Activated CD4-positive, alpha-beta T cell treated with anti-CD3 and anti-CD28 coated beads, Interleukin-2, amount 50 U/mL, for 4 hours (primary cell): ENCODE measurements at regions not wholly inside any gene's neighbourhood (a gene's known extent, or its start where the extent isn't known, plus 50 kb on each side); places are given as distances from the start of the nearest gene placed in this dataset.
"Not testable (repeated sequence)": the region's sequence is repeated elsewhere in the genome, so short reads cannot be mapped to it uniquely, and the experiment has no call there.

Experiments
- DNase-seq, 2 experiments: peaks; one replicate each; pipeline ENCODE4 v3.0.0-alpha.2; 2020

DNA sequence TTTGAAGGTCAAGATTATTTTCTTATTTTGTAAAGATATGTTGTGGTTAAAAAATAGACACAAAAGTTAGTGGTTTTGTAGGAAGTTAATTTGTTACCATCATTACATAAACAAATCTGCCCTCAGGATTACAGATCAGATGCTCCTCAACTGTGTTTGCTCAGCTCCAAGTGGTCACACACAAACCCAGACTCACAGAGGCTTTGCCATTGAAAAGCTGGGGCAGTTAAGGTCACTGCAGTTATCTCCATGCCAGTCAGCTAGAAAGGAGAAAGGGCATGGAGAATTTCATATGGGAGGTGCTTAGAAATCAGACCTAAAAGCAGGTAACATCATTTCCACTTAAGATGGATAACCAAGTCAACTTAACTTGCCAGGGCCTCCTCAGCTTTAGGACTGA is 825.7 kb upstream of the GBE1 start:
- no peak for DNase-seq

DNA sequence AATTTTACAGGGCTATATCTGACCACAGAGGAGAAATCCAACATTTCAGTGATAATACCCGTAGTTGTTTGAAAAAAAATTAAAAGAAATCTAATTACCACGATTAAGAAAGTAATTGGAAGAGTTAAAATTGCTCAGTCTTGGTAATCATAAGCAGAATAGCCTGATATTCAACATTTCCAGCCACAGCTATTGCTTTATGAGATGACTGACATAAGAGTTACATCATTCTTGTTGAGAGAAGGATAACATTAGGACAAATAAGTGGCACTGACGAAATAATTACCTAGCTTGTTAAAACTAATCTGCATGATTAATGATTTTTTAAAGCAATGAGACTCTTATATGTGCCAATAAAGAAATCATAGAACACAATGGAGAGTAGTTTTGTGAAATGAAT is 825.0 kb upstream of the GBE1 start:
- no peak for DNase-seq

DNA sequence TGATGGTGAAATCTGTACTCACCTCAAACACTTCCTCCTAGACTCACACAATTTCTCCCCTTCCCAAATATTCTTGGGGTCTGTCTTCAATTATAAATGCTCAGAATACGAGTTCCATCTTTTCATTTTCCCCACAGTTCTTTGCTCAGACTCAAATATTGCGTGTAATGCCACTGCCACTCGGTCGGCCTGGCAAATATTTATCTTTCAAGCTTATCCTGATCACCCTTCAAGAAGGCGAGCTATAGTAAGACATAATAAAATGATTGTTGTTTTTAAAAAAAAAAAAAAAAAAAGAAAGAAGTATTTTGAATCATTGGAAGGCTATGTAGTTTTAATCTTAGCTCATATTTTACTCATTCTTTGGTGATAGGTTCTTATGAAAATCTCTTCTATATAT is 824.6 kb upstream of the GBE1 start:
- DNase-seq: not testable (repeated sequence)

DNA sequence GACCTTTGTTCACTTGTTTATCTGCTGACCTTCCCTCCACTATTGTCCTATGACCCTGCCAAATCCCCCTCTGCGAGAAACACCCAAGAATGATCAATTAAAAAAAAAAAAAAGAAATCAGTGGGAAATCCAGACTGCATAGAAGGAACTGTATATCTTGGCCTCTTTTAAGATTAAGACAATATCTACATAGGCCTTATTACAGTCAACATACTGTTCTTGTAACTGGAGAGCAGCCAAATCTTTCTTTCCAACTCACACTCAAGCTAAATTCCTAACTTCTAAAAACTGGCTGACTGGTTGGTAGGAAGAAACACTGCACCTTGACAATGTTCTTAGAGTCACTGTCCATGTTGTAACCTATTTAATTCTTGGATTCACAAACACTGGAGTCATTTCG is 824.1 kb upstream of the GBE1 start:
- not testable (repeated sequence) for DNase-seq

DNA sequence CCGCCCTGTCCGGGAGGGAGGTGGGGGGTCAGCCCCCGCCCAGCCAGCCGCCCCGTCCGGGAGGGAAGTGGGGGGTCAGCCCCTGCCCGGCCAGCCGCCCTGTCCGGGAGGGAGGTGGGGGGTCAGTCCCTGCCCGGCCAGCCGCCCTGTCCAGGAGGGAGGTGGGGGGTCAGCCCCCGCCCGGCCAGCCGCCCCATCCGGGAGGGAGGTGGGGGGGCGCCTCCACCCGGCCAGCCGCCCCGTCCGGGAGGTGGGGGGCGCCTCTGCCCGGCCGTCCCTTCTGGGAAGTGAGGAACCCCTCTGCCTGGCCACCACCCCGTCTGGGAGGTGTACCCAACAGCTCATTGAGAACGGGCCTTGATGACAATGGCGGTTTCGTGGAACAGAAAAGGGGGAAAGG is 823.4 kb upstream of the GBE1 start:
- DNase-seq: not testable (repeated sequence)

DNA sequence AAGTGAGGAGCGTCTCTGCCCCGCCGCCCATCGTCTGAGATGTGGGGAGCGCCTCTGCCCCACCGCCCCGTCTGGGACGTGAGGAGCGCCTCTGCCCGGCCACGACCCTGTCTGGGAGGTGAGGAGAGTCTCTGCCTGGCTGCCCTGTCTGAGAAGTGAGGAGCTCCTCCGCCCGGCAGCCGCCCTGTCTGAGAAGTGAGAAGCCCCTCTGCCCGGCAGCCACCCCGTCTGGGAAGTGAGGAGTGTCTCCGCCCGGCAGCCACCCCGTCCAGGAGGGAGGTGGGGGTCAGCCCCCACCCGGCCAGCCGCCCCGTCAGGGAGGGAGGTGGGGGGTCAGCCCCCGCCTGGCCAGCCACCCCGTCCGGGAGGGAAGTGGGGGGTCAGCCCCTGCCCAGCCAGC is 823.0 kb upstream of the GBE1 start:
- not testable (repeated sequence) for DNase-seq

DNA sequence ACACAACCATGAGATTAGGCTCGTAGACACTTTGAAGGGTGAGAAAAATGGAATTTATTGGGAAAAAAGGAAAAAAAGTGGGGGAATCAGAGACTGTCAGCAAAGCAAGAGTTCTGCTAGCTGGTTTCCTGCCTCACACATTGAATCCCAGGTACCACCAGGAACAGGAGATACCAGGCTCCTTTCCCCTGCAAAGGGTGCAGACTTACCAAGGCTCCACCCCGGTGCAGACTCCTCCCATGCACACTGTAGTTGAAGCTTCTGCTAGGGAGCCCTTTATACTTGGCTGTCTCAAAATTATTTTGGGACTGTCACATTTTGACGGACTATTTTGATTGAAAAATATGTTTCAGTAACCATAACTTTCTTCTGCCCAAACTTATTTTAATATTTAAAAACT is 819.9 kb upstream of the GBE1 start:
- no peak for DNase-seq

DNA sequence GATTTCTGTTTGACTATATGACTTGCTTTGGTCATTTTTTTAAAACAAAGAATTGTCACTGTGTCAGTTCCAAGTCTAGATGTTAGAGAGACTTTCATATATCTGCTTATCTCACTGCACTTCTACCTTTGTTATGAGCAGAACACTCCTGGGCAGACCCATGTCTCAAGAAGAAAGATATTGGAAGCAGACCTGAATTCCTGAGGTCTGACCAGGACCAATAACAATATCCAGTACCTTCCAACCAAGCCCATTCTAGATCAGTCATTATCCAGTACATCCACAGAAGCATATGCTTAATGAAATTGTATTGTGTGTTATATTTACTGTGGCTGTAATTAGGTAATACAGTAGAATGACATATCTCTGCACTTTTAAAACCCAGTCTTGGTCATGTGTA is 811.3 kb upstream of the GBE1 start:
- DNase-seq: no peak

DNA sequence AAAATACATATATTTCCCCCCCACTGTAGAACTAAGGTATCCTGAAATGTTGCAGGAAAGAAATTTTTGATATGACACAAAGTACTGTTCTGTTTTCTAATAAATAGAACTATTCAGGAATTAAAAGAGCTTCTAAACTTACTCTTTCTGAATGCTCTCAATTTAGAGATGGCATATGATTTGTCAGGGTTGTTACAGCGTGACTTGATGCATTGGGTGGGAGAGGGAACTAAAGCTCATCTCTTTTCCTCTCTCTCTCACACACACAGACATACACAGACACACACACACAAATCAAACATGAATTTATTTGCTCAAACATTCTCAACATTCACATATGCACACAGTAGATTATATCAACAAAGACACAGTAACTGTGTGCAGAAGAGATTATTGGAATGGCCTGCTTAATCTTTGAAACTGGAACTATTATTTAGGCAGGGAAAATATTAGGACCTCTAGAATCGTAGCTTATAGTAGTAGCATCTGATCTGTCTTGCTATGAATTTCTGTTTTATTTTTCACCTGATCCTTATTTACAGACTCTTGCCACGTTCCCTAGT is 807.4 kb upstream of the GBE1 start:
- DNase-seq: no peak

DNA sequence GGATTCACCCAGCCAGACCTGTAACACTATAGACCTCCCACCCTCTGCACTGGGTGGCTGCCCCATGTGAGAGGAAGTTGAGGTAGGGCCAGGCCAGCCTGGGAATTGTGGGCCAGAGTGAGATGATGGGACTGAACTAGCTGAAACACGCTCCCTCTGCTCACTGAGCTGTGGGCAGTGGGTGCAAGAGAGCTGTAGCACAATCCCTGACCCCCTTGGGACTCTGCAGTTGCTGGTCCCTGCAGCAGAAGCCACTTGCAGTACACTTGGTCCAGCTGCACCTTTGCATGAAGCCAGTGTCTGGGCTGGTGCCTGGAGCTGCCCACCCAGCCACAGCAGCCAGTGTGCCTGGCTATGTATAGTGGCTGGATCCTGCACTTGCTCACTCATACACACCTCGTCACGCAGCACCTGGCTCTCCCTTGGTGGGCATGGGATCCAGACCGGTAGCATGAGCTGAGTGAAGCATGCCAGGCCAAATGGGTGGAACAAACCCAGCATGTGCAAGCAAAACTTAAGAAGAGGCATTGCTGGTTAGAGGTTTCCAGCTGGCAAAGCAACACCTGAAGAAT is 805.7 kb upstream of the GBE1 start:
- DNase-seq: no peak

DNA sequence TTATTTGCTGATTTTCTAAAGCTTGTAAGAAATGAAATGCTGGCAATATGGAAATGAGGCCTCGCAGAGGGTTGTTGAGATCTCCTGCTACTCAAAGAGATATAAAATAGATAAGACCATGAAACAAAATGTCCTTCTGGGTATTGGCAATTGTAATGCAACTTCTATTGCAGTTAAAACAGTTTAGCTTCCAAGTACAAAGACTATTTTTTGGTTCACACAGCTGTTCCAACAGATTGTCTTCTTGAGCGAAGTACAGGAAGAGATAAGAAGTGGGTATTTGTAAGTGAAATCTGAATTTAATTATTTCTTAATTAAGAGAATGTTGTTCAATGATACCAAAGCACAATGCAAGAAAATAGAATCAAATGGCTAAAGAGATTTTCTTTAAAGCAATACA is 801.5 kb upstream of the GBE1 start:
- DNase-seq: no peak

DNA sequence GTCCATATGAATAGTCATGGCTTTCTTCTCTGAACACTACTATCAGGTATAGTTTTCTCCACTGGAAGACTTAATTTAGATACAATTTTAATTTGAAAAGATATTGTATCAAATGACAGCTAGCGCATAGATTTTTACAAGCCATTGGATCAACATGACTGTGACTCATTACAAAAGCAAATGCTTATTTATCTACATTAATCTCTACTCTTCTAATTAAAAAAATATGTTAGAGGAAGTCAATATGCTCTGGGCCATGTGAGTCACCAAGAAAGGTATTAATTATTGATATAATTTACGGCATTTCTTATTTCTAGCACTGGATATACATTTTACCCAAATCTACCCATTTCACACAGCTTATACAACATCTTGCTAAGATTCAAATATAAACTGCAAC is 800.3 kb upstream of the GBE1 start:
- DNase-seq: no peak

DNA sequence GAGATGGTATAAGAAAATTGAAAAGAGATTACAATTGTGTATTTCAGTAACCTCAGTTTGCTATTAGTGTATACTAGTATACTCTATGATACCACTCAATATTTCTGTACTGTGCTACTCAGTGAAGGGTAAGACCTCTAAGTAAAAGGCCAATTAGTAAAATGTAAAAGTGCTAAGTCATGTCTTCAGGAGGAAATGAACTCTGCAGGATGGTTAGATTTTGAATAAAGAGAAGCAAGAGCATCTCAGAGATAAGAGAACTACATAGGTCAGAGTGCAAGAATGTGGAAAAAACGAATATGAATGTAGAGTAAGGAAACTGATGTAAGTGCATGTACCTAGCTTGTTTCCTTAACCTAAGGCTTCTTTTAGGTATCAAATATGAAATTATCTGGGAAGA is 796.6 kb upstream of the GBE1 start:
- DNase-seq: no peak

DNA sequence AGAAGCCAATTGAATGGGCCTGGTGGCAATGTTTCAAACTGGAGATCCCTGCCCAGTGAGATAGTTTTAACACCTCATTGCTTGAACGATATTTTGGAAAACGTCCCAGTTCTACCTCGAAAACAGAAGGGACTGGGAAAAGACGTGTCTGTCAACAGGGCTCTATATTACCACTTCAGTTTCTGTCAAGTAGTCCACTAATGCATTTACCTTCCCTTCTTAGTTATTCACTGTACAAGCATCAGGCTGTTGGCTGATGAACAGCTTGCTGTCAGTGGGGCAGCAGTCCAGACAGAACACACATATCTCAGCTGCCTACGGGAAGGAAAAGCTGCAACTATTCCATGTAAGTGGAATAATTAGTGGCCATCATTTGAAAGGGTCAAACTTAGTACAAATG is 794.7 kb upstream of the GBE1 start:
- DNase-seq: no peak

DNA sequence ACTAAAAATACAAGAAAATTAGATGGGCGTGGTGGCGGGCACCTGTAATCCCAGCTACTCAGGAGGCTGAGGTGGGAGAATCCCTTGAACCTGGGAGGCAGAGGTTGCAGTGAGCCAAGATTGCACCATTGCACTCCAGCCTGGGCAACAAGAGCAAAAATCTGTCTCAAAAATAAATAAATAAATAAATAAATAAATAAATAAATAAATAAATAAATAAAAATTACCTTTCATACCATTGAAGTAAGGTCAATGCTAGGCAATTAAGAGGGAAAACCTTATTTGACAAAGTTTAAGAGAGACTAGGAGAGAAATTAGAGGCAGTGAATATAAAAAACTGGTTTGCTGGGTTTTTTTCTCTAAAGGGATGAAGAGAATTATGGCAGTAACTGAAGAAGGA is 781.1 kb upstream of the GBE1 start:
- DNase-seq: not testable (repeated sequence)

DNA sequence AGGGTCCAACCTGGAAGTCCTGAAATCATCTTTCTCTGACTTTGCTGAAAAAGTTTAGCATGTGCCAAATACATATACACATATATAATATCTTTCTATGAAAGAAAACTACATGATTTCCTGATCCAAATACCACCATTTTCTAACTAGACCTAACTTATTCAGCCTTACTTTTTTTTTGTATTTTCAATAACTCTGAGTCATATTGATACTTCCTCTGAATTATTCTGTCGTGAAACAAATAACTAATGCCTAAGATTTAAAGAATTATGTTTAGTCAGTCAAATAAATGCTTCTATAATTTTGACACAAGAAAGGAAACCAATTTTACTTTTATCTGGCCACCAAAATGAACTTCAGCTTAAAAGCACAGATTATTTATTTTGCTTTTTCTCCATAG is 760.2 kb upstream of the GBE1 start:
- no peak for DNase-seq

DNA sequence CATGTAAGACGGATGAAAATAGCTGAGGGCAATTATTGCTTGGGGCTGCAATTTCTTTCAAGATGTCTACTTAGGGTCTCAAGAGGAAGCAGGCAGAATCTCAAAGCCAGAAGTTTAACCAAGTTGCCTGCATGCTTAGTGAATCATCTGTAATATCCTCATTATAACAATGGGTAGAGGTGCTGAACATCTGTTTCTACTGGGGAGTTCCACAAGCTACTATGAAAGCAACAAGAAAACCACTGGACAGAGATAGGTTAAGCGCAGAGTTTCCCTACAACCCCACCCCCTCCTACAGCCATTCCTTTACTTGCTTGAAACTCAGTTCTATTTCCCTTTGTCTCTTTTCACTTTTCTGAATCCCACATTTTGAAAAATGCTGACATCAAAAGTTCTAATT is 759.4 kb upstream of the GBE1 start:
- DNase-seq: no peak

DNA sequence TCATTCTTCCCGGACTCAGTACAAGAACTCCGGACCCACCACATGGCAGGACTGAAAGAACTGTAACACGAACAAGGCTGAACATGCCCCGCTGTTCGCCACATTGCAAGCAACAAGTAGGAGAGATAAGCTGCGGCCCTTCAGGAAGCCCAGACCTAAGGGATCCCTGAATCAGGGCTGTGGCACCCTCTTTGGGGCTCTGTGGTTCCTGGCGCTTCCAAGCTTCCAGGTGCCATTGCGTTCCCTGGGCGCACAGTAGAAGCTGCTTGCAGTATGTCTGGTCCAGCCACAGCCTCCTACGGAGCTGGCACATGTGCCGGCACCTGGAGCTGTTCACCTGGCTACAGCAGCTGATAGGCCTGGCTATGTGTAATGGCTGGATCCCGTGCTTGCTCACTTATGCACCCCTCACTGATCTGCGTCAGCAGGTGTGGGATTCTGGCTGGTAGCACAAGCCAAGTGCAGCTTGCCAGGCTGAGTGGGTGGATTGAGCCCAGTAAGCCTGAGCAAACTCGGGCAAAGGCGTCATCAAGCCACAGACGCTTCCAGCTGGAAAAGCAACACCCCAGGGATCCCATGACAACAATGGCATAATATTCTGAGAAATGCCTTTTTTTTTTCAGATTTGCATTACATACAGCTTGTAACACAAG is 748.6 kb upstream of the GBE1 start:
- no peak for DNase-seq

DNA sequence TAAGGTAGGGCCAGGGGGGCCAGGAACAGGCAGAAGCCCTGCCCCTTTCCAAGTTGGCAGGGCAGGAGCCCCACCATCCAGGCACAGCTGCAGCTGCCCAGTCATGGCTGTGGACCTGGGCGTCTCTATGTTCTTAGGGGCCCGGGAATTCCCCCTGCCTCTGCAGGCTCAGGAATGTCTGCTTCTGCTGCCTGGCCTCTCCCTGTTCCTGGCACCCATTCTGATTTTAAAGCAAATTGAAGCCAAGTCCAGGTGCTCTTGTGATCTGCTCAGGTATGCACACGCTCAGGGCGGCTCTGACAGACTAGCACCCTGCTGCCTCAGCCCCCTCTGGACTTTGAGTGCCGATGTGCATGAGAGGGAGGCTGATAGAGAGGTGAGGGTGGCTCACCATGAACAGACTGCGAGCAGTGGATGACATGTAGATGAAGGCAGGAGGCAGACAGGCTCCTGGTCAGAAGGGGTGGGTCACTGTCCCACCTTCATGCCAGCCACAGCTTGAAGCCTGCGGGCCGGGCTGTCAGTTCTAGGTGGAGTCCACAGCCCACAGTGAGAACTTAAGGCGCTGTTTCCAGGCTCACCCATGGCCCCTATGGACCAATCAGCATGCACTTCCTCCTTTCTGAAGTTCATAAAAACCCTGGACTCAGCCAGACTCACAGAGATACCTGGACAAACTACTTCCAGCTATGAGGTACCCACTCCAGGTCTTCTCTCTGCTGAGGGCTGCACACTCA is 747.8 kb upstream of the GBE1 start:
- no peak for DNase-seq

DNA sequence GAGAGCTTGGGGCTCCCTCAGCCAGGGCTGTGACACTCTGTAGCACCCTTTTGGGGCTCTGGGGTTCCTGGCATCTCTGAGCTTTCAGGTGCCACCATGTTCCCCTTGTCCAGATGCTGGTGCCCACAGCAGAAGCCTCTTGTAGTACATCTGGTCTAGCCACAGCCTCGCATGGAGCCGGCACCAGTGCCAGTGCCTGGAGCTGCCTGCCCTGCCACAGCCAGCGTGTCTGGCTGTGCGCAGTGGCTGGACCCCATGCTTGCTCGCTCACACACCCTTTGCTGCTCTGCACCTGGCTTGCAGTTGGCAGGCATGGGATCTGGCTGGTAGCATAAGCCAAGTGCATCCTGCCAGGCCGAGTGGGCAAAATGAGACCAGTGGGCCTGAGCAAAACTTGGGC is 744.8 kb upstream of the GBE1 start:
- DNase-seq: no peak

DNA sequence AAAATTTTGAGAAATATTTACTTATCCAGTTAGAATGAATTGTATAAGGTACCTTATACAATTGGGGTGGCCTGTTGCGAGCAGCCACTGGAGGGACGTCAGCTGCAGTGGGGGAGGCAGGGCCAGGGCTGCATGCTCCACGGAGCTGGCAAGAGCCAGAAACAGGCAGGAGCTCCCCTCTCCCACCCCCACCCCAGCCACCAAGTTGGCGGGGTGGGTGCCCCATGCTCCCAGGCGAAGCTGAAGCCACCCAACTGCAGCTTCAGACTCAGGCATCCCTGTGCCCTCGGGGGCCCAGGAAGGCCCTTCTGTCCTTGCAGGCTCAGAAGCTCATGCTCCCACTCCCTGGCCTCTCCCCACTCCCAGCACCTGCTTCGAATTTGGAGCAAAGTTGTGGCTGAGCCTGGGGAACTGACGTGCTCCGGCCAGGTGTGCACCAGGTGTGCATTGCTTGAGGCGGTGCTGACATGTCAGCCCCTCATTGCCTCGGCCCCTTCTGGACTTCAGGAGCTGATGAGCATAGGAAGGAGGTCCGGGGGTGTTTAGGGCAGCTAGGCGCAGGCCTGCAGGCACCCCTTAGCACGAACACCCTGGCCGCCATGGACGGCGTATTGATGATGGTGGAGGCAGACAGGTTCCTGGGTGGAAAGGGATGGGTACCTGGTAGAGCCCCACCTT is 743.8 kb upstream of the GBE1 start:
- no peak for DNase-seq

DNA sequence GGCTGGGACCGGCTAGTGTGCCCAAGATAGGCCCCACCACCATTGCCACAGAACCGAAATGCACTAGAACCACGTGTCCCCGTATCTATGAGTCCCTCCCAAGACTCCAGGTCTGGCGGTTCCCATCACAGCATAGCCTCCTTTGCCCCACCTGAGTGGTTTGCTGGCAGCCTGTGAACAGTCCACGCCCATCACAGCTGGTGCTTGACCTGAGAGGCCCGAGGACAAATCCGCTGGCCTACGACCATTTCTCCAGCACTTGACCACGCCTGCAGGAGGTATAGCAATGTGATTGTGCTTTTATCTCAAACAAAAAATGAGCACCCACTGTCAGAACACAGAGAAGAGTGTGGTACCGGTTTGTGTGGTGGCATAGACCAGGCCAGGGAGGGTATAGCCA is 736.7 kb upstream of the GBE1 start:
- no peak for DNase-seq

DNA sequence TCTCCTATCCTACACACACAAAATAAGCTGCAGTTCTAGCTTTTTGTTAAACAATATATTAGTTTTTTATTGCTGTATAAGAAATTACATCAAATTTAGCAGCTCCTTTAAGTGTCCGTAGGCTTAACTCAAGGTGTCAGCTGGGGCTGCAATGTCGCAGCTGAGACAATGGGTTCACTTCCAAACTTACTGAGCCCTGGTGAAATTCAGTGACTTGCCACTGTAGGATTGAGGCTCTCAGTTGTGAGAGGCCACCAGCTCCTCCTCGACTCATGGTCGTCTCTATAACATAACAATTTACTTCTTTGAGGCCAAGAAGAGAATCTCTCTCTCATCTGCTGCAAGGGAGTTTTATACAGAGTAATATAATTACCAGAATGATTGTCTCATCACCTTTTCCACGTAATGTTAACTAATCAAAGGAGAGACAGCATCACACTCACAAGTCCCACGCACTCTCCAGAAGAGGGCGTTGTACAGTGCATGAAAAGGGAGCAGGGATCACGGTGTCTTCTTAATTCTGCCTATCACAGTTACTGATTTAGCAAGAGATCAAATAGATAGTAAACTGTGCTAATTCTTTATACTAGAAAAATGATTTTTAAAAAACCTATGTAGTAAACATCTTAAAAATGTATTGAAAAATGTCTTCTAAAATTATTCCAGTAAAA is 735.6 kb upstream of the GBE1 start:
- no peak for DNase-seq
